C4-2B (cell line): ENCODE measurements at regions not wholly inside any gene's neighbourhood (a gene's known extent, or its start where the extent isn't known, plus 50 kb on each side); places are given as distances from the start of the nearest gene placed in this dataset.

Experiments
- ZFX ChIP-seq: fragments of 450-650 bp; IDR thresholded peaks from 2 replicates; pipeline ENCODE4 v1.6.1; 2017
- TF ChIP-seq, protein P1 (sequence below): fragments of 450-650 bp; conservative IDR thresholded peaks from 2 replicates; pipeline ENCODE4 v1.5.1; 2017; ENCODE audit warnings: mild to moderate bottlenecking

DNA sequence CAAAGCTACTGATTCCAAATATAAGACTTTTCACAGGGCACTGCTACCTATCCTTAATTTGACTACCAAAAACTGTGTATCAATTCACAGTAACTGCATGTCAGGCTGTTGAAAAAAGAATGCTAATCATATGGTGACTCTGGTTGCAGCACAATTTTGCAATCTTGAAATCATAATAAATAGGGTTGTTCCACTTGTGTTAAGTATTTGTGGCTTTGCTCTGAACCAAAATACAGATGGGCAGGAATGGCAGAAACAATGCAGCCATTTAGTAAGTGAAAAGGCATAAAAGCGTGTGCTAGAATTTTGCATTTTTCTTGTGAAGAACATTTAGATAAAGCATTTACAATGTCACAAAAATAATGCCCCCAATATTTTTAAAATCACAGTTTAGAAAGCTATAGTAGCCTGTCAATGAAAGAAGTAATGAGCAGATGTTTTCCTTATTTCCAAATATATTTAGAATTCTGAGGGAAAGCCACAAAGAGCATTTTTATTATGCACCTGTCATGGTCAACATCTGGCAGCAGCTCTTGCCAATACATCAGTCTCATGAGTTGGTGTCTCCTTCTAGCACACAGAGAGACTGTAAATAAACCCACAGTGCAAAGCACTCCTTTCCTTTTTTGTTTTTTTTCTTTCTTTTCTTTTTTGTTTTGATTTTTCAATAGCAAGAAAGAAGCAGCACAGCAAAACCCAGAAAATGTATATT, 54.8 kb upstream of the PAM start:
- TF ChIP-seq, protein P1, sequence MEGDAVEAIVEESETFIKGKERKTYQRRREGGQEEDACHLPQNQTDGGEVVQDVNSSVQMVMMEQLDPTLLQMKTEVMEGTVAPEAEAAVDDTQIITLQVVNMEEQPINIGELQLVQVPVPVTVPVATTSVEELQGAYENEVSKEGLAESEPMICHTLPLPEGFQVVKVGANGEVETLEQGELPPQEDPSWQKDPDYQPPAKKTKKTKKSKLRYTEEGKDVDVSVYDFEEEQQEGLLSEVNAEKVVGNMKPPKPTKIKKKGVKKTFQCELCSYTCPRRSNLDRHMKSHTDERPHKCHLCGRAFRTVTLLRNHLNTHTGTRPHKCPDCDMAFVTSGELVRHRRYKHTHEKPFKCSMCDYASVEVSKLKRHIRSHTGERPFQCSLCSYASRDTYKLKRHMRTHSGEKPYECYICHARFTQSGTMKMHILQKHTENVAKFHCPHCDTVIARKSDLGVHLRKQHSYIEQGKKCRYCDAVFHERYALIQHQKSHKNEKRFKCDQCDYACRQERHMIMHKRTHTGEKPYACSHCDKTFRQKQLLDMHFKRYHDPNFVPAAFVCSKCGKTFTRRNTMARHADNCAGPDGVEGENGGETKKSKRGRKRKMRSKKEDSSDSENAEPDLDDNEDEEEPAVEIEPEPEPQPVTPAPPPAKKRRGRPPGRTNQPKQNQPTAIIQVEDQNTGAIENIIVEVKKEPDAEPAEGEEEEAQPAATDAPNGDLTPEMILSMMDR: no peak
- TF ChIP-seq ZFX: no peak
